ENCODE measurements at regions not wholly inside any gene's neighbourhood (a gene's known extent, or its start where the extent isn't known, plus 50 kb on each side); places are given as distances from the start of the nearest gene placed in this dataset.

DNA sequence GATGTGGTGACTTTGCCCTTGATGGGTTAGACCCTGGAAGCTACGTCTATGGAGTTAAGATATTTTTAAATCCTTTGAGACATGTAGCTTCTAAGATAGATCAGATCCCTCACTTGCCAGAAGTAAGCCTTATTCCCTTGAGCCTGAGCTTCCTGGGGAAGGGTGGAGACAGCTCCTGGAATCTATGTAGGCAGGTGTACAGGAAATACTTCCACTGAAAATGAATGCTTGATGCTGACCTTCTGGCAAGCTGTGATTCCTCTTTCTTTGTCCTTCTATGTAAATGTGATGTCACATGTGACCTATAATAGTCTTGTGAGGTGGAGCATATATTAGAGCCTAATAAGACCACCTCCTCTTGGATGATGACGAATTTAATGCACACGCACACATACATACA is 1152.0 kb upstream of the ACO1 start:
- H3K27ac Mint-ChIP-seq: no peak overlapping the region
- no peaks in the 10 kb centered on the region for H3K36me3 Mint-ChIP-seq (ENCODE audit: low read depth)
- no peak overlapping the region for H3K4me3 Mint-ChIP-seq
- no peaks in the 10 kb centered on the region for H3K9me3 Mint-ChIP-seq
- intact Hi-C loops (cut with micrococcal nuclease): no loop called here
- H3K27me3 Mint-ChIP-seq: no peaks in the 10 kb centered on the region
- no peak for DNase-seq
- H3K4me1 Mint-ChIP-seq: no peaks in the 10 kb centered on the region

DNA sequence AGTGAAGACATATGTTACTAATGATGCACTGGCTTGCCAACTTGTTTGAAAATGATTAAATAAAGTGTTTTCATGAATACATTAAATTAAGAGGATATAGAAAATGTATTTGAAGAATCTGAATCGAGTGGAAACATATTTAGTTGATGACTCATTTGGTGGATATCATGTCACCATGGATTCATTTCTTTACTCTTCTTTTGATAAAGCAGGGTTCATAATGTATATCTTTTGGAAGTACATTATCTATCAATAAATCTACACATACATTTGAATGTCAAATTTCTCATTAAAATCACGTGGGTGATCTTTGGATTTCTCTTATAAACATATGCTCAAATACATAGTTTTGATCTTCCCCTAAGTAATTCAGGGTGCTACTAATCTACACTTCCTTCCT is 1148.1 kb upstream of the ACO1 start:
- no peaks in the 10 kb centered on the region for H3K9me3 Mint-ChIP-seq
- no peak overlapping the region for H3K27ac Mint-ChIP-seq
- no peaks in the 10 kb centered on the region for H3K4me1 Mint-ChIP-seq
- intact Hi-C loops (cut with micrococcal nuclease): no loop called here
- no peaks in the 10 kb centered on the region for H3K36me3 Mint-ChIP-seq (ENCODE audit: low read depth)
- no peak overlapping the region for H3K4me3 Mint-ChIP-seq
- no peak for DNase-seq
- H3K27me3 Mint-ChIP-seq: no peaks in the 10 kb centered on the region

DNA sequence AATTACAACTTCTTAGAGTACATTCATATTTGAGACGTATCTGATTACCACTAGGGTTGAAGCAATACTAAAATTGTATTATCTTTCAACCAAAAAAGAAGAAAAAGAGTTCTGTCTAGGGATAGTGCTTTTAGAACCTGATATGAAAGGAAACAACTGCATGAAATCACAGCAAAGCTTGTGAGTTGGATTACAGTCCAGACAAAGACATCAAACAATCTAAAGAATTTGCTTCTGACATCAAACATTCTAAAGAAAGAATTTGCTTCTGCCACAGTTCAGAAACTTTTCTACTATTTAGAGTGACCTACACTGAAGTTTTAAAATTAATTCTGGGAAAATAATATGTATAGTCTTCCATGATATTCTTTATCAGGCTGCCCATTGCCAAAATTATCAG is 1141.1 kb upstream of the ACO1 start:
- Mint-ChIP-seq H3K4me1 (no peaks in the 10 kb centered on the region), H3K9me3 (no peaks in the 10 kb centered on the region), H3K4me3 (no peak overlapping the region), H3K27ac (no peak overlapping the region), H3K36me3 (ENCODE audit: low read depth) (no peaks in the 10 kb centered on the region), H3K27me3 (no peaks in the 10 kb centered on the region)
- intact Hi-C loops (cut with micrococcal nuclease): no loop called here
- DNase-seq: no peak

DNA sequence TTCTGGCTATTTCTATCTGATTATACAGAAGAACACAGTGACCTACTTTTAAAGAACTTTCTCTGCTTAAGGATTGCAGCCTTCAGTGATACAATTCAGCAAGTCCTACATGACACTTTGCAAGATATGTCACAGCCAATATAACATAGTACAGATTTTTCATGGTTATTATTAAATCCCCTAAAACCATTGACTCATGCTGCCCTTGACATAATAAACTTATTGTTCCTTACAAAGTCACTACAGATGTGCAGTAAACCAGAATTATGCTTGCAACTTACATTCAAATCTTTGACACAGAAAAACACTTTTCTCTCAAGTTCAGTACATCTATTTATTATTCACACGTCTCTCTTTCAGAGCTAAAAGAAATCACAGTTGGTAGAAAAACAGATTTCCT is 1136.3 kb upstream of the ACO1 start:
- H3K9me3 Mint-ChIP-seq: peaks cover 7% of the 10 kb centered on the region
- intact Hi-C loops (cut with micrococcal nuclease): no loop called here
- H3K4me3 Mint-ChIP-seq: no peak overlapping the region
- no peaks in the 10 kb centered on the region for H3K4me1 Mint-ChIP-seq
- H3K27me3 Mint-ChIP-seq: no peaks in the 10 kb centered on the region
- no peak for DNase-seq
- H3K27ac Mint-ChIP-seq: no peak overlapping the region
- no peaks in the 10 kb centered on the region for H3K36me3 Mint-ChIP-seq (ENCODE audit: low read depth)

DNA sequence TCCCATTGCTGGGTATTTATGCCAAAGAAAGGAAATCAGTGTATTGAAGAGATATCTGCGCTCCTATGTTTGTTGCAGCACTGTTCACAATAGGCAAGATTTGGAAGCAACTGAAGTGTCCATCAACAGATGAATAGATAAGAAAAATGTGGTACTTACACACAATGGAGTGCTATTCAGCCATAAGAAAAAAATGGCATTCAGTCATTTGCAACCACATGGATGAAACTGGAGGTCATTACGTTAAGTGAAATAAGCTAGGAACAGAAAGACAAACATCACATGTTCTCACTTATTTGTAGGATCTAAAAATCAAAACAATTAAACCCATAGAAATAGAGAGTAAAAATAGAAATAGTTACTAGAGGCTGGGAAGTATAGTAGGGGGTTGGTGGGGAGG is 1133.1 kb upstream of the ACO1 start:
- peaks cover 7% of the 10 kb centered on the region for H3K9me3 Mint-ChIP-seq

DNA sequence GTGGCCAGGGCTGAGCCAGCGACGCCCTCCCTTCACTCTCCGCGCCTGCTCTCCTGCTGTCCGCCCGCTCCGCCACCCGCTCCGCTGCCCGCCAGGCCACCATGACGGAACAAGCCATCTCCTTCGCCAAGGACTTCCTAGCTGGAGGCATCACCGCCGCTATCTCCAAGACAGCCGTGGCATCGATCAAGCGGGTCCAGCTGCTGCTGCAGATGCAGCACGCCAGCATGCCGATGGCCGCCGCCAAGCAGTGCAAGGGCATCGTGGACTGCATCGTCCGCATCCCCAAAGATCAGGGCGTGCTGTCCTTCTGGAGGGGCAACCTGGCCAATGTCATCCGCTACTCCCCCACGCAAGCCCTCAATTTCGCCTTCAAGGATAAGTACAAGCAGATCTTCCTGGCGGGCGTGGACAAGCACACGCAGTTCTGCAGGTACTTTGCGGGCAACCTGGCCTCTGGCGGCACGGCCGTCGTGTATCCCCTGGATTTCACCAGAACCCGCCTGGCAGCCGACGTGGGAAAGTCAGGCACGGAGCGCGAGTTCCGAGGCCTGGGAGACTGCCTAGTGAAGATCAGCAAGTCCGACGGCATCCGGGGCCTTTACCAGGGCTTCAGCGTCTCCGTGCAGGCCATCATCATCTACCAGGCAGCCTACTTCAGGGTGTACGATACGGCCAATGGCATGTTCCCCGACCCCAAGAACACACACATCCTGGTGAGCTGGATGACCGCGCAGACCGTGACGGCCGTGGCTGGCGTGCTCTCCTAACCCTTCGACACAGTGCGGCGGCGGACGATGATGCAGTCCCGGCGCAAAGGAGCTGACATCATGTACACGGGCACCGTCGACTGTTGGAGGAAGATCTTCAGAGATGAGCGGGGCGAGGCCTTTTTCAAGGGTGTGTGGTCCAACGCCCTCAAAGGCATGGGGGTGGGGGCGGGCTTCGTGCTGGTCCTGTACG is 1130.4 kb upstream of the ACO1 start:
- no peaks in the 10 kb centered on the region for H3K4me1 Mint-ChIP-seq
- no peaks in the 10 kb centered on the region for H3K36me3 Mint-ChIP-seq (ENCODE audit: low read depth)
- no peak overlapping the region for H3K4me3 Mint-ChIP-seq
- no peak overlapping the region for H3K27ac Mint-ChIP-seq
- no peaks in the 10 kb centered on the region for H3K27me3 Mint-ChIP-seq
- intact Hi-C loops (cut with micrococcal nuclease): no loop called here
- H3K9me3 Mint-ChIP-seq: peaks cover 7% of the 10 kb centered on the region
- no peak for DNase-seq

More for the DNA sequence above, 1133.1 kb upstream of the ACO1 start:
- H3K36me3 Mint-ChIP-seq (ENCODE audit: low read depth): no peaks in the 10 kb centered on the region
- no peaks in the 10 kb centered on the region for H3K27me3 Mint-ChIP-seq
- no peak overlapping the region for H3K27ac Mint-ChIP-seq
- H3K4me3 Mint-ChIP-seq: no peak overlapping the region
- DNase-seq: no peak
- H3K4me1 Mint-ChIP-seq: no peaks in the 10 kb centered on the region
- intact Hi-C loops (cut with micrococcal nuclease): no loop called here

DNA sequence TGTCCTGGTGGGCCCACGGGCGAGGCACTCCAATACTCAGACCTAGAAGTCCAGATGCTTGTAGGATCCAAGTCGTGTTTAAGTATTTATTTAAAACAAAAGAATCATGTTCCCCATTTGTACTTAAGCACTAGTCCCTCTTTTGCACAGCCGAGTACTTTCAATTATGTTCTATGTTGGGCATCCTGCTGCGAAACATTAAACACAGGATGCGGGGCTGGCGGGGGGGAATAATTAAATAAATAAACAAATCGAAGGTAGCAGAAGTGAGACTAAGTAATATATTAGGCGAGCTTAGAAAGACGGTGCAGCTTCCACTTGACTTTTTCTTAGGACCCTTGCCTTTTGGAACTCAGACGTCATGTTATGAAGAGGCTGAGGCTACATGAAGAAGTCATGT is 1129.2 kb upstream of the ACO1 start:
- no peaks in the 10 kb centered on the region for H3K36me3 Mint-ChIP-seq (ENCODE audit: low read depth)
- peaks cover 3% of the 10 kb centered on the region for H3K4me1 Mint-ChIP-seq
- no peaks in the 10 kb centered on the region for H3K27me3 Mint-ChIP-seq
- DNase-seq: no peak
- intact Hi-C loops (cut with micrococcal nuclease): no loop called here
- no peak overlapping the region for H3K4me3 Mint-ChIP-seq
- no peak overlapping the region for H3K27ac Mint-ChIP-seq
- H3K9me3 Mint-ChIP-seq: peaks cover 7% of the 10 kb centered on the region

DNA sequence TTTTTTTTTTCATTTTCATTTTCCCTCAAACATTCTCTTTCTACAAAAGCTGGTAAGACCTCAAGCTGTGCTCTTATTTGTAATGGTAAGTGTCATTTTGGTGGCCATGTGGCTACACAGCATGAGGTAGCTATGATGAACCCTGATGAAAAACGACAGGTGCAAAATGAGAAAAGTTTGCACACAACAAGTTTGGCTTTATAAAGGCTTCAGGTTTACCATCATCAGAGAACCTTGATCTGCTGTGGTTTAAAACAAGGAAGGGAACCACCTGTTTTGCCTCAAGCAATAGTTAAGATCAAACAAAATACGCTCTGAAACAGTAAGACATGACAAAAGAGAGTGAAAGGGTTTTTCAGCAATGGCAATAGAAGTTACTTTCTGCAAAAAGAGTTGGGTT is 1124.6 kb upstream of the ACO1 start:
- no peak overlapping the region for H3K4me3 Mint-ChIP-seq
- peak; percentile 61 for DNase-seq
- intact Hi-C loops (cut with micrococcal nuclease): loop anchor here (1.0 kb wide), 1 partner anchor 12 kb away; no protein-coding TSS in a partner anchor
- peaks cover 3% of the 10 kb centered on the region for H3K4me1 Mint-ChIP-seq
- no peaks in the 10 kb centered on the region for H3K27me3 Mint-ChIP-seq
- no peaks in the 10 kb centered on the region for H3K9me3 Mint-ChIP-seq
- H3K27ac Mint-ChIP-seq: no peak overlapping the region
- no peaks in the 10 kb centered on the region for H3K36me3 Mint-ChIP-seq (ENCODE audit: low read depth)

DNA sequence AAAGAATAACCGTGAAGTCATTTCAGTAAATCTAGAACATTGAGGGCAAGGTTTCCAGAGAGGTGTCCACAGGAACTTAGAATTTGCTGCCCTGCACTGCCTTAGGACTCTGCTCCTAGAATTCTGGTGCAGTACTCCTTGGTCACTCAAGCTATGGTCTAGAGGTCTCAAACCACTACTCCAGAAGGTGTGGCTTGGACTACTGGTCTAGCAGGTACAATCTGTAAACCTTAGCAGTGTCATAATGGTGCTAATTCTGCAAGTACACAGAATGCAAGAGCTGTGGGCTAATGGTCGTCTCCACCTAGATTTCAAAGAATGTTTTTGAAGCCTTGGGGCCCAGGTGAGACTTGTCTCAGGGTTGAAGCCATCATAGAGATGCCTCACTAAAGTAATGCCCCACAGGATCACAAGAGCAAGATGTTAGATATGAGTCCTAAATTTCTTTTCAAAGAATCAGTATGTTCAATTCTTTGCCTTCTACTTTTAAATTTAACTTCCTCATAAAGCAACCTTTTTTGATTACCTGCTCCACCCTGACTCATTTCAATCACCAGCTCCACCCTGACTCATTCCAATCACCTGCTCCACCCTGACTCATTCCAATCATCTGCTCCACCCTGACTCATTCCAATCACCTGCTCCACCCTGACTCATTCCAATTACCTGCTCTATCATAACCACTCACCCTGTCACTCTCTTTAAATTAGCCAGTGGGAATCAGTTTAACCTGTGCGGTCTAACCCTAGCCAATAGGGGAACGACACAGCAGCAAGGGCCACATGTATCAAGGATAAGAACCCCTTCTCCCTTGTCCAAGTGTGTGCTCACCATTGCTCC is 1111.8 kb upstream of the ACO1 start:
- intact Hi-C loops (cut with micrococcal nuclease): loop anchor here (1.0 kb wide), 1 partner anchor 13 kb away; no protein-coding TSS in a partner anchor
- no peaks in the 10 kb centered on the region for H3K27me3 Mint-ChIP-seq
- H3K36me3 Mint-ChIP-seq (ENCODE audit: low read depth): no peaks in the 10 kb centered on the region
- no peak for DNase-seq
- H3K27ac Mint-ChIP-seq: no peak overlapping the region
- H3K4me1 Mint-ChIP-seq: peaks cover 4% of the 10 kb centered on the region
- peaks cover 3% of the 10 kb centered on the region for H3K9me3 Mint-ChIP-seq
- H3K4me3 Mint-ChIP-seq: no peak overlapping the region

DNA sequence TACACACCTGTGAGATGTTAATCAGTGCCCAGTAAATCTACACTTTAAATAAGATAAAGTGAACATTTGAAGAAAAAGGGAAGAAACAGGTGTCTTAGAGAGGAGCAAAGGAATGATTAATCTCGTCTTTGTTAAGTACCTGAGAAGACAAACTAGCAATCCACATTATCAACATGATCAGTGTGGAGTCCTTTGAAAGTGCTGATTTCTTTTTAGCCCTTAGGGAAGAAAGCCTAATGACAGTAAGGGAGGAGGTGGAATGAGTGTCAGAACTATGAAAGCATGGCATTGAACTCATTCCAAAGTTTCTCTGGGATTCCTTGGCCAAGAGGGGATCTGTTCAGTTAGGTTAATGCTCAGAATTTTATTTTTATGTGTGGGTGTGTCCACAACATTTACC is 1109.0 kb upstream of the ACO1 start:
- no peak overlapping the region for H3K27ac Mint-ChIP-seq
- H3K4me3 Mint-ChIP-seq: no peak overlapping the region
- intact Hi-C loops (cut with micrococcal nuclease): no loop called here
- H3K27me3 Mint-ChIP-seq: no peaks in the 10 kb centered on the region
- DNase-seq: no peak
- no peaks in the 10 kb centered on the region for H3K36me3 Mint-ChIP-seq (ENCODE audit: low read depth)
- no peaks in the 10 kb centered on the region for H3K9me3 Mint-ChIP-seq
- H3K4me1 Mint-ChIP-seq: peaks cover 4% of the 10 kb centered on the region

DNA sequence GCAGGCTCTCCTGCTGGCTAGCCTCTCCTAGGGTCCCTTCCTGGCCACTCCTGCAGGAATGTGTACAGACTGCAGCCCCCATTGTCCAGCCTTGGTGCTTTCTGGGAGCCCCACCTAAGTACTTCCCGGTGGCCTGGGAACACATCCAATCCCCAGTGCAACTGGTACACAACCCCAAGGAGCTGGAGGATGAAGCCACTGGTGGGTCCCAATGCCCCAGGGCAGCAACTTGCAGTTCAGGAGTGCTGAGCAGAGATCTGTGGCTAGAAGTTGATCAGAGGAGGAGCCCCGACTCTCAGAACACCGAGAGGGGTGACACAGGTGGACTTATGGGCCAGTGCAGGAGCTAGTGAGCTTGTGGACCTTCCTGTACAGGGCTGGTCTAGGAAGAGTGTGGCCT is 1093.7 kb upstream of the ACO1 start:
- Mint-ChIP-seq H3K9me3 (peaks cover 5% of the 10 kb centered on the region), H3K4me1 (no peaks in the 10 kb centered on the region), H3K4me3 (no peak overlapping the region), H3K36me3 (ENCODE audit: low read depth) (no peaks in the 10 kb centered on the region), H3K27ac (no peak overlapping the region), H3K27me3 (no peaks in the 10 kb centered on the region)
- no peak for DNase-seq
- intact Hi-C loops (cut with micrococcal nuclease): no loop called here

DNA sequence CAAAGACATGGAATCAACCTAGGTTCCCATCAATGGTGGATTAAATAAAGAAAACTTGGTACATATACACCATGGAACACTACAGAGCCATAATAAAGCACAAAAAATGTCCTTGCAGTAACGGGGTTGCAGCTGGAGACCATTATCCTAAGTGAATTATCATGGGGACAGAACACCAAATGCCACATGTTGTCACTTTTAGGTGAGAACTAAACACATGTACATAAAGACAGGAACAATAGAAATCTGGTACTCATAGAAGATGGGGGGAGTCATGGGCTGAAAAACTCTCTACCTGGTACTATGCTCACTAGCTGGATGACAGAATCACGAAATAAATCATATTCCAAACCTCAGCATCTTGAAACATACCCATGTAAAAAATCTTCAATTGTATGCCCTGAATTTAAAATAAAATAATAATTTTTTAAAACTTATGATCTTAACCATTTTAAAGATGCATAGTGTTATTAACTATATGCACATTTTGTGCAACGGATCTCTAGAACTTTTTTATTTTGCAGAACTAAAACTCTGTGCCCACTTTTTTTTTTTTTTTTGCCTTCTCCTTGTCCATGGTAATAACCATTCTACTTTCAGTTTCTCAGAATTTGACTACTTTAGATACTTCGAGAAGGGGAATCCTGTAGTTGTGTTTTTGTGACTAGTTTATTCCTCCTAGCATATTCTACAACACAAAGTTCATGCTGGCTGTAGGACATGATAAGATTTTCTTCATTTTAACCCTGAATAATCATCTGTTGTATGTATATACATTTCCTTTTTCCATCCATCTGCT is 1081.6 kb upstream of the ACO1 start:
- peak overlapping the region; percentile 8 for H3K4me3 Mint-ChIP-seq
- no peaks in the 10 kb centered on the region for H3K36me3 Mint-ChIP-seq (ENCODE audit: low read depth)
- peaks cover 13% of the 10 kb centered on the region for H3K4me1 Mint-ChIP-seq
- no peak overlapping the region for H3K27ac Mint-ChIP-seq
- intact Hi-C loops (cut with micrococcal nuclease): loop anchor here (5.0 kb wide), 1 partner anchor 44 kb away; no protein-coding TSS in a partner anchor
- no peaks in the 10 kb centered on the region for H3K27me3 Mint-ChIP-seq
- DNase-seq: no peak
- H3K9me3 Mint-ChIP-seq: peaks cover 4% of the 10 kb centered on the region

DNA sequence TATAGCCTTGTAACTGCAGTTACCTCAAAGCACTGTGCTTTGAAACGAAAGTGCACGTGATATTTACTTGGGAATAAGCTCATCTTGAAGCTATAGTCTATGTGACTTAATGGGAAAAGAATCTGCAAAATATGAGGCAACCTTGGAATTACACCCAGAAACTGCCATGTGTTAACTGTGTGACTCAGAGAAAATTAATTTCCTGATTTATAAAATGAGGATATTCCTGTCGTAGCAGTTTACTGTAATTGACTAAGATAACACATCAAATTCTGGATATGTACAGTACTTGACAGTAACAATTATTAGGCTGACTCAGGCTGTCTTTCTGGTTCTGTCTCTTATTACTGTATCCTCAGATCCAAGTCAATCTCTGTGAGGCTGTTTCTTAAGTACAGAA is 1079.9 kb upstream of the ACO1 start:
- Mint-ChIP-seq H3K36me3 (ENCODE audit: low read depth) (no peaks in the 10 kb centered on the region), H3K9me3 (peaks cover 4% of the 10 kb centered on the region), H3K4me3 (no peak overlapping the region), H3K27me3 (no peaks in the 10 kb centered on the region), H3K4me1 (peaks cover 13% of the 10 kb centered on the region), H3K27ac (no peak overlapping the region)
- DNase-seq: no peak
- intact Hi-C loops (cut with micrococcal nuclease): loop anchor here (5.0 kb wide), 1 partner anchor 43 kb away; no protein-coding TSS in a partner anchor
